ENCODE measurements at regions not wholly inside any gene's neighbourhood (a gene's known extent, or its start where the extent isn't known, plus 50 kb on each side); places are given as distances from the start of the nearest gene placed in this dataset.

GRCh38 chrX:10854594-10854993 is 234.2 kb upstream of the MID1 start:
- DNase-seq (ENCODE audit: low read depth) = no peak
- in situ Hi-C loops (cut with HindIII; ENCODE audit: low pct_unique_long_range_greater_than_20kb, low sequenced_read_pairs) = no loop called here

DNA sequence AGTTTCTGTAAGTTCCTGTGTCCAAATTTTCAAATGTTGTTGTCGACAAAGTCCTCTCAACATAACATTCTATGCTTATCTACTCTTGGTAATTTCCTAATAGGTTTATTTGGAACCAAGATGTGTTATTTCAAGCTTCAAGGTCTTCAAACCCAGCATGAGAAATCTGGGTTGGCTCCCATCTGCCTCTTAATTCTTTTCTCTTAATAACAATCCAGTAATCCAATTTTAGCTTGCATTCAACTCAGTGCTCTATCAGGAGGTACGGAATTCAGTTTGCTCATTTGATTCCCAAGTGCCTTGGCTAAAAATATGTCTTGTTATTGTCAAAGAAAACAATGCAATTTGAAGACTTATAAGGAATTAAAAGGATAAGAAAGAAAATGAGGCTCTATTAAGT is 235.5 kb upstream of the MID1 start:
- DNase-seq (ENCODE audit: low read depth) = no peak
- in situ Hi-C loops (cut with HindIII; ENCODE audit: low pct_unique_long_range_greater_than_20kb, low sequenced_read_pairs) = no loop called here

DNA sequence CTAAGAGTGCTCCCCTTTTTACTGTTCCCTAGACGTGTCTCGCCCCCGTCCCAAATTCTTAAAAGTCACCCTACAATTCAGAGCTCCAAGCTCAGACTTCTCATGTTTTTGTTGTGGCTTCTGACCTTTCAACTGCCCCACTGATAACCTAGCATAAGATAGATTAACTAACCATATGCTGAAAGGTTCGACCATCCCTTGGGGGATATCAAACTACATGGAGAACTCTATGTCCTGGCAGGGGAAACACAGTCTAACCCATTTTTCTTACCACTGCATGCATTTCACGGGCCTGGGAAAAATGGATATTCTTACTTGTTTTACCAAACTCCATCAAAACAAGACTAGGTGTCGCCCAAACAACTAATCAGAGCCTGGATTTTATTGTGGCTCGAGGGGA is 236.4 kb upstream of the MID1 start:
- no peak for DNase-seq (ENCODE audit: low read depth)
- in situ Hi-C loops (cut with HindIII; ENCODE audit: low pct_unique_long_range_greater_than_20kb, low sequenced_read_pairs) = no loop called here

DNA sequence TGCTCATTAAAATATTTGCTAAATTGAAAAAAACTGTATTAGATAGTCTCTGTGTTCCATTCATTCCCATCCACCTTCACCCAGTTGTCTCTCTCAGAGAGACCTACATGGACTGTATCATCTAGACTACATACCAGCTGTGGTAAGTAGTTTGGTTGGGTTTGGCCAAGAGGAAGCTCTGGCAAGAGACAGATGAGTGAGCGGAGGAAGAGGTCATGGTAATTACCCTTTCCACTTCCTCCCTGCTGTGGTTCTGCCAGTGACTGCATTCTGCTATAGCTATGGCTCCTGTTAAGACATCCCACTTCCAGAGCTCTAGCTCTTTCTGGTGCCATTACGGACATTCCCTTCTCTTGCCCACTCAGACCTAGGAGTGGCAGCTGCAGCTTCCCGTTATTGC is 239.0 kb upstream of the MID1 start:
- in situ Hi-C loops (cut with HindIII; ENCODE audit: low pct_unique_long_range_greater_than_20kb, low sequenced_read_pairs) = no loop called here
- DNase-seq (ENCODE audit: low read depth) = no peak

- DNase-seq (ENCODE audit: low read depth) = no peak
- in situ Hi-C loops (cut with HindIII; ENCODE audit: low pct_unique_long_range_greater_than_20kb, low sequenced_read_pairs) = no loop called here
Measured at GRCh38 chrX:10875995-10876394, 235.1 kb upstream of the HCCS start.

- in situ Hi-C loops (cut with HindIII; ENCODE audit: low pct_unique_long_range_greater_than_20kb, low sequenced_read_pairs) = no loop called here
- no peak for DNase-seq (ENCODE audit: low read depth)
Measured at GRCh38 chrX:10882484-10882883, 228.6 kb upstream of the HCCS start.

- DNase-seq (ENCODE audit: low read depth) = no peak
- in situ Hi-C loops (cut with HindIII; ENCODE audit: low pct_unique_long_range_greater_than_20kb, low sequenced_read_pairs) = no loop called here
Measured at GRCh38 chrX:10884246-10884645, 226.9 kb upstream of the HCCS start.

DNA sequence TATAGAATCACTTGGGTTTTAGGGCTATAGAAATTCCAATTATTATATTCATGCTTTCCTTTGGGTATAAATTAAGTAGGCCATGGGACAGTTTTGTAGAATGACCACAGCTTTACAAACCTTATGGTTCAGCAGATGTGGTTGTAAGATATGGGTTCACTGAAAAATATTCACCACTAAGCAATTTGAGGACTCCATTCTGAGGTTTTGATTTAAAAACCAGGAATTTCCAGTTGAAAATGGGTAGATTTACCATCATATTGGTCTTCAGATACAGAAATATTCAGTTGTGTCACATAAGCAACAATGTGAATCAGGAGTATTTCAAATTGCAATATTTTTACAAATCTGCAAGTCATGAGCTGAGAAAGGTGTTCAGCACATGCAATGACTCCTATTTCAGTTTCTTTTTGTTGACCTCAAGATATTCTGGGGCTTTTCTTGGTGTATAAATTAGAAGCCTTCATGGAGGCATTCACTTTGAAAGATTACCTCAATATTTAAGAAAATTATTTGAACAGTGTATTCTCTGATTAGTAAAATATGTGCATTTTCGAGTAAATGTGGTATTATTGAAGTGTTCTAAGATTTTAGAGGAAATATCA is 218.4 kb upstream of the HCCS start:
- in situ Hi-C loops (cut with HindIII; ENCODE audit: low pct_unique_long_range_greater_than_20kb, low sequenced_read_pairs) = no loop called here
- no peak for DNase-seq (ENCODE audit: low read depth)

DNA sequence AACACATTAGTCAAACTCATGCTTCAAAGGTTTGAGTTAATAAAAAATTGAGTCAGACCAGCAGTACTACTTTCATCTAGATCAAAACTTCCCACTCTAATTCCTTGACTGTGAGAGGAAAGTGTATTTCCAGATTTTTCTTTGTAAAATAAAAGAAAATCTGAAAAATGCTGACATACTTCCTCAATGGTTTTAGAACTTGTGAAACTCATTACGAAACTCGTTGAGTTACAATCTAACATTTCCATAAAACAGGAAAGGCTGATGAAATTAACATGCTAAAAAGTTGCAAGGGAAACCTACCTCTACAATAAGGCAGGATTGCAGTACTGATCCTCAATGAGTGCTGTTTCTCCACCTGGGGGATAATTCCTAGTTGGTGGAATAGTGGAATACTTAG is 217.8 kb upstream of the HCCS start:
- in situ Hi-C loops (cut with HindIII; ENCODE audit: low pct_unique_long_range_greater_than_20kb, low sequenced_read_pairs) = no loop called here
- DNase-seq (ENCODE audit: low read depth) = no peak

DNA sequence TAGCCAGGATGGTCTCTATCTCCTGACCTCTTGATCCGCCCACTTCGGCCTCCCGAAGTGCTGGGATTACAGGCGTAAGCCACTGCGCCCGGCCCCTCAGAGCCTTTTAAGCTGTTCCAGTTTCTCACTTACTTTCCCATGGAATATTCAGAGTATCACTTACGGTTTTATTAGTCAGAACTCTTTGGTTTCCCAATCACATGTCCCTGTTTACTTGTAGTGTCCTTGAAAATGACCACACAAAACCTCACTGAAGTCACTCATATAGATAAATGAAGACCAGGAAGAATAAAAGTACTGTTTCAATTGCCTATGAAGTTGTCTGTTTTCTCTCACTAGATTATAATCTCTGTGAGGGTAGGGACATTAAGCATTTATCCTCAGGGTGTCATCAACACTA is 217.2 kb upstream of the HCCS start:
- DNase-seq (ENCODE audit: low read depth) = no peak
- in situ Hi-C loops (cut with HindIII; ENCODE audit: low pct_unique_long_range_greater_than_20kb, low sequenced_read_pairs) = no loop called here

- no peak for DNase-seq (ENCODE audit: low read depth)
- in situ Hi-C loops (cut with HindIII; ENCODE audit: low pct_unique_long_range_greater_than_20kb, low sequenced_read_pairs) = no loop called here
Measured at GRCh38 chrX:10897768-10898167, 213.4 kb upstream of the HCCS start.

- peak; percentile 69 for DNase-seq (ENCODE audit: low read depth)
- in situ Hi-C loops (cut with HindIII; ENCODE audit: low pct_unique_long_range_greater_than_20kb, low sequenced_read_pairs) = no loop called here
Measured at GRCh38 chrX:10900585-10901289, 210.4 kb upstream of the HCCS start.

DNA sequence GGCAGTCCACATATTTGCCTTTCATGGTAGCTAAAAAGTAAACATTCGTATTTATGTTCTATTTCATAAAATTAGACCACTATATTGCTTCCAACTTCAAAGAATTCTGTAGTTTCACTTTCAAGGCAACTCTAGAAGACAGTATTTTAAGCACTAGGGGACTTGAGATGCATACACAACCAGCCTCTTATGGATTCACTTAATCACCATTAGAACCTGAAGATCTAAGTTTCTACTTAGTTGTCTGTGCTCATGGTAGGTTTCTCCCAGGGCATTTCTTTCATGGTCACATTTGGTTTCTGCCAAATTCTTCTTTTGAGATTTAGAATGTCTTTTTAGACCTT is 209.9 kb upstream of the HCCS start:
- DNase-seq (ENCODE audit: low read depth) = no peak
- in situ Hi-C loops (cut with HindIII; ENCODE audit: low pct_unique_long_range_greater_than_20kb, low sequenced_read_pairs) = no loop called here

DNA sequence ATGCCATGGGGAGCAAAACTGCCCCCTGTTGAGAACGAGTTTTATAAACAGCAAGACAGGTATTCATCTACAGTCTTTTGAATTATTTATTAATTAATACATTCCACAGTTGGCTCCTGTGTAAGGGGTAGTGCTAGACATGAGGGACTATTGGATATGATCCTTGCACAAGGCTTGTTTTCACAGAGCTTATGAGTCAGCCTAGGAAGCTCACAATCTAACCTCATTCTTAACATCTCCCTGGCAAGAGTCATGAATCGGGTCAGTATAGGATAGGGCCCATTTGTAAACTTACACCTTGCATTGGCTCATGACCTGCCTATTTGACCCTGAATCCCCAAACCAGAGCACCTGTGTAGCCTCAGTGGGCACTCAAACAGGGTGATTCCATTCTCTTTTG is 209.1 kb upstream of the HCCS start:
- in situ Hi-C loops (cut with HindIII; ENCODE audit: low pct_unique_long_range_greater_than_20kb, low sequenced_read_pairs) = no loop called here
- peak; percentile 25 for DNase-seq (ENCODE audit: low read depth)

DNA sequence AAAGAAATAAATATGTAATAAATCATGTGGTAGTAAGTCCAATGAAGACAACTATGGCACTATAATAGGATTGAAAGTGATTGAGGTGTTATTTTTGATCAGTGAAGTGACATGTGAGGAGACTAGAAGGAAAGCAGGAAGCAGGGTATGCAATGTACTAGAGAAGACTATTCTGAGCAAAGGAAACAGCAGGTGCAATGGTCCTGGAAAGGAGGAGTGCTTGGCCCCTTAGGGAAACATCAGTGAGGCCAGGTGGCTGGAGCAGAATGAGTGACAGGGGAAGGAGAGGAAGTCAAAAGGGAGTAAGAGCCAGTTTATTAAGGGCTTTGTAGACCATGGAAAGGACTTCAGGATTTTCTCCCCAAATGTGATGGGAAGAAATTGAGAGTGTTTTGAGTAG is 207.6 kb upstream of the HCCS start:
- DNase-seq (ENCODE audit: low read depth) = no peak
- in situ Hi-C loops (cut with HindIII; ENCODE audit: low pct_unique_long_range_greater_than_20kb, low sequenced_read_pairs) = no loop called here

GRCh38 chrX:10904220-10904619 is 206.9 kb upstream of the HCCS start:
- in situ Hi-C loops (cut with HindIII; ENCODE audit: low pct_unique_long_range_greater_than_20kb, low sequenced_read_pairs) = no loop called here
- no peak for DNase-seq (ENCODE audit: low read depth)

DNA sequence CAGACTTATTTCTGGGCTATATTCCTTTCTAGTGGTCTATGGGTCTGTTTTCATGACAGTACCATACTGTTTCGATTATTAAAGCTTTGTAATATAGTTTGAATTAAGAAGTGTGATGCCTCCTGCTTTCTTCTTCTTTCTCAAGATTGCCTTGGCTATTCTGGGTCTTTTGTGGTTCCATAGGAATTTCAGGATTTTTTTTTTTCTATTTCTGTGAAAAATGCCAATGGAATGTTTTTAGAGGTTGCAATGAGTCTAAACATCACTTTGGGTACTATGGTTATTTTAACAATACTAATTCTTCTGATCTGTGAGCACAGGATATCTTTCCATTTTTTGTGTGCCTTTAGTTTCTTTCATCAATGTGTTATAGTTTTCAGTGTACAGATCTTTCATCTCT is 204.3 kb upstream of the HCCS start:
- no peak for DNase-seq (ENCODE audit: low read depth)
- in situ Hi-C loops (cut with HindIII; ENCODE audit: low pct_unique_long_range_greater_than_20kb, low sequenced_read_pairs) = no loop called here

DNA sequence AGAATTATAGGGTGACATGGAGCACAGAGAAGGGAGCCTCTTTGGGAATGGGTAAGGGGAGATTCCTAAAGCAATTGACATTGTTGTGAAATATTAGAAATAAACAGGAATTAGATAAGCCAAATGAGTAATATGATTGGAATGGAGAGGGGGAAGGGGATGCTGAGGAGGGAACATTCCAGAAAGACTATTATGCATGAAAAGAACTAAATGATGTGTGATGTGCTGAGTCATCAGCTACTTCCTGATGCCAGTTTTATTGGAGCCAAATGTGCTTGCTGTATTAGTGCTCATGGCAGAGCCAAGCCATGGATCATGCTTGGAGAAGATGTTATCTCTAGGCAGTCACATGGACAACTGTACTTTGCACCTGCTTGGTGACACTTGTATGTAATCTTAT is 189.0 kb upstream of the HCCS start:
- peak; percentile 76 for DNase-seq (ENCODE audit: low read depth)
- in situ Hi-C loops (cut with HindIII; ENCODE audit: low pct_unique_long_range_greater_than_20kb, low sequenced_read_pairs) = no loop called here

GRCh38 chrX:10922835-10923234 is 188.3 kb upstream of the HCCS start:
- in situ Hi-C loops (cut with HindIII; ENCODE audit: low pct_unique_long_range_greater_than_20kb, low sequenced_read_pairs) = no loop called here
- peak; percentile 47 for DNase-seq (ENCODE audit: low read depth)

GRCh38 chrX:10923466-10923865 is 187.7 kb upstream of the HCCS start:
- in situ Hi-C loops (cut with HindIII; ENCODE audit: low pct_unique_long_range_greater_than_20kb, low sequenced_read_pairs) = no loop called here
- no peak for DNase-seq (ENCODE audit: low read depth)
